ENCODE measurements at regions not wholly inside any gene's neighbourhood (a gene's known extent, or its start where the extent isn't known, plus 50 kb on each side); places are given as distances from the start of the nearest gene placed in this dataset.
A peak's percentile ranks its signal among the peaks of the same experiment; 100 is the strongest.

- no peak for TF ChIP-seq CTCF (IDR thresholded peaks at IDR 0.05)
Observed at GRCh38 chr13:77412116-77412635, 85.3 kb upstream of the MYCBP2 start.

GRCh38 chr13:77409412-77409811 is 82.5 kb upstream of the MYCBP2 start:
- Histone ChIP-seq H4K20me1 (ENCODE audit: low read depth) (no peaks in the 10 kb centered on the region), H3K79me2 (ENCODE audit: low read depth) (no peaks in the 10 kb centered on the region), H3K4me1 (no peaks in the 10 kb centered on the region), H3K4me3 (no peak overlapping the region), H3K36me3 (no peaks in the 10 kb centered on the region), H3K9me3 (ENCODE audit: low read depth) (no peaks in the 10 kb centered on the region), H3K27ac (no peak overlapping the region), H2AFZ (replicated peaks) (no peak overlapping the region), H3F3A (ENCODE audit: low read depth) (no peaks in the 10 kb centered on the region), H3K27me3 (no peaks in the 10 kb centered on the region), H3K9ac (no peak overlapping the region), H3K4me2 (no peak overlapping the region)
- Mint-ChIP-seq H3K9me3 (no peaks in the 10 kb centered on the region), H3K36me3 (no peaks in the 10 kb centered on the region), H3K4me1 (no peaks in the 10 kb centered on the region), H3K27ac (no peak overlapping the region), H3K27me3 (ENCODE audit: insufficient read depth, low read depth) (no peaks in the 10 kb centered on the region), H3K4me3 (no peak overlapping the region)
- TF ChIP-seq EZH2 (IDR thresholded peaks at IDR 0.05): no peak
- TF ChIP-seq CTCF (IDR thresholded peaks at IDR 0.05): no peak
- no peak for TF ChIP-seq EZH2phosphoT487 (IDR thresholded peaks at IDR 0.05)
- peak; percentile 3 for DNase-seq (ENCODE audit: low spot score)

More at GRCh38 chr13:77412116-77412635, 85.3 kb upstream of the MYCBP2 start:
- Mint-ChIP-seq H3K27me3 (ENCODE audit: insufficient read depth, low read depth) (no peaks in the 10 kb centered on the region), H3K36me3 (no peaks in the 10 kb centered on the region), H3K9me3 (no peaks in the 10 kb centered on the region), H3K4me3 (no peak overlapping the region), H3K27ac (no peak overlapping the region), H3K4me1 (no peaks in the 10 kb centered on the region)
- no peak for DNase-seq (ENCODE audit: low spot score)
- Histone ChIP-seq H3K9ac (no peak overlapping the region), H3K4me3 (no peak overlapping the region), H3K27ac (no peak overlapping the region), H3K27me3 (no peaks in the 10 kb centered on the region), H3K9me3 (ENCODE audit: low read depth) (no peaks in the 10 kb centered on the region), H2AFZ (replicated peaks) (no peak overlapping the region), H4K20me1 (ENCODE audit: low read depth) (no peaks in the 10 kb centered on the region), H3K4me1 (no peaks in the 10 kb centered on the region), H3K36me3 (no peaks in the 10 kb centered on the region), H3F3A (ENCODE audit: low read depth) (no peaks in the 10 kb centered on the region), H3K79me2 (ENCODE audit: low read depth) (no peaks in the 10 kb centered on the region), H3K4me2 (no peak overlapping the region)

GRCh38 chr13:77406644-77407440 is 79.9 kb upstream of the MYCBP2 start:
- Histone ChIP-seq H3K4me2 (no peak overlapping the region), H2AFZ (replicated peaks) (peak overlapping the region; percentile 53), H3F3A (ENCODE audit: low read depth) (no peaks in the 10 kb centered on the region)

More at GRCh38 chr13:77406644-77407440, 79.9 kb upstream of the MYCBP2 start:
- H3K9me3 Mint-ChIP-seq: no peaks in the 10 kb centered on the region
- no peaks in the 10 kb centered on the region for H3K4me1 Mint-ChIP-seq
- no peak overlapping the region for H3K4me3 Mint-ChIP-seq
- Histone ChIP-seq H3K4me1 (no peaks in the 10 kb centered on the region), H3K9ac (no peak overlapping the region), H3K27ac (no peak overlapping the region), H3K79me2 (ENCODE audit: low read depth) (no peaks in the 10 kb centered on the region), H3K36me3 (no peaks in the 10 kb centered on the region), H3K27me3 (no peaks in the 10 kb centered on the region), H3K4me3 (no peak overlapping the region), H4K20me1 (ENCODE audit: low read depth) (no peaks in the 10 kb centered on the region), H3K9me3 (ENCODE audit: low read depth) (no peaks in the 10 kb centered on the region)
- no peaks in the 10 kb centered on the region for H3K27me3 Mint-ChIP-seq (ENCODE audit: insufficient read depth, low read depth)
- no peak for DNase-seq (ENCODE audit: low spot score)
- no peaks in the 10 kb centered on the region for H3K36me3 Mint-ChIP-seq
- TF ChIP-seq EZH2phosphoT487 (IDR thresholded peaks at IDR 0.05) (no peak), CTCF (IDR thresholded peaks at IDR 0.05) (no peak), EZH2 (IDR thresholded peaks at IDR 0.05) (no peak)
- no peak overlapping the region for H3K27ac Mint-ChIP-seq
